ENCODE measurements at regions not wholly inside any gene's neighbourhood (a gene's known extent, or its start where the extent isn't known, plus 50 kb on each side); places are given as distances from the start of the nearest gene placed in this dataset.
A peak's percentile ranks its signal among the peaks of the same experiment; 100 is the strongest.

GRCh38 chr3:73733746-73734145 is 109.0 kb upstream of the PDZRN3 start:
- H3K4me3 ChIP-seq (ENCODE audit: low read depth, low read length), result no peak overlapping the region
- in situ Hi-C loops (cut with HindIII; ENCODE audit: low sequenced_read_pairs), result no loop called here
- no peak for TF ChIP-seq CTCF (IDR thresholded peaks at IDR 0.05; ENCODE audit: low read depth, low read length, missing control alignments)
- DNase-seq (ENCODE audit: low read depth), result no peak

GRCh38 chr3:73729969-73730440 is 105.3 kb upstream of the PDZRN3 start:
- in situ Hi-C loops (cut with HindIII; ENCODE audit: low sequenced_read_pairs), result loop anchor here (5.0 kb wide), 1 partner anchor 88 kb away; no protein-coding TSS in a partner anchor
- H3K4me3 ChIP-seq (ENCODE audit: low read depth, low read length), result no peak overlapping the region
- DNase-seq (ENCODE audit: low read depth), result no peak
- no peak for TF ChIP-seq CTCF (IDR thresholded peaks at IDR 0.05; ENCODE audit: low read depth, low read length, missing control alignments)

- TF ChIP-seq CTCF (IDR thresholded peaks at IDR 0.05; ENCODE audit: low read depth, low read length, missing control alignments), result no peak
- in situ Hi-C loops (cut with HindIII; ENCODE audit: low sequenced_read_pairs), result loop anchor here (5.0 kb wide), 1 partner anchor 86 kb away; no protein-coding TSS in a partner anchor
- DNase-seq (ENCODE audit: low read depth), result no peak
- H3K4me3 ChIP-seq (ENCODE audit: low read depth, low read length), result no peak overlapping the region
These were observed 103.1 kb upstream of the PDZRN3 start for GRCh38 chr3:73727854-73728253.

GRCh38 chr3:73727117-73727821 is 102.5 kb upstream of the PDZRN3 start:
- H3K4me3 ChIP-seq (ENCODE audit: low read depth, low read length), result no peak overlapping the region
- in situ Hi-C loops (cut with HindIII; ENCODE audit: low sequenced_read_pairs), result loop anchor here (5.0 kb wide), 1 partner anchor 85 kb away; no protein-coding TSS in a partner anchor
- TF ChIP-seq CTCF (IDR thresholded peaks at IDR 0.05; ENCODE audit: low read depth, low read length, missing control alignments), result no peak
- DNase-seq (ENCODE audit: low read depth), result peak; percentile 86

- in situ Hi-C loops (cut with HindIII; ENCODE audit: low sequenced_read_pairs), result no loop called here
- no peak overlapping the region for H3K4me3 ChIP-seq (ENCODE audit: low read depth, low read length)
- no peak for DNase-seq (ENCODE audit: low read depth)
- no peak for TF ChIP-seq CTCF (IDR thresholded peaks at IDR 0.05; ENCODE audit: low read depth, low read length, missing control alignments)
These were observed 98.9 kb upstream of the PDZRN3 start for GRCh38 chr3:73723596-73723995.

- DNase-seq (ENCODE audit: low read depth), result no peak
- in situ Hi-C loops (cut with HindIII; ENCODE audit: low sequenced_read_pairs), result no loop called here
- H3K4me3 ChIP-seq (ENCODE audit: low read depth, low read length), result no peak overlapping the region
- no peak for TF ChIP-seq CTCF (IDR thresholded peaks at IDR 0.05; ENCODE audit: low read depth, low read length, missing control alignments)
These were observed 95.1 kb upstream of the PDZRN3 start for GRCh38 chr3:73719861-73720260.

Measured in astrocyte of the cerebellum (primary cell).